IMR-90 (cell line): ENCODE measurements at regions not wholly inside any gene's neighbourhood (a gene's known extent, or its start where the extent isn't known, plus 50 kb on each side); places are given as distances from the start of the nearest gene placed in this dataset.

Experiments used
- ATAC-seq: fragments of 200-7000 bp; cut with Tn5 transposase; 2 replicates; pipeline ENCODE4 v1.9.1; 2020; ENCODE audit warnings: low read depth, mild to moderate bottlenecking, moderate library complexity
- BruUV-seq: library from RNA; stranded (reverse); fragments of 400-500 nt; replicated peaks from 2 replicates; lab custom pipeline; 2021; lab: Mats Ljungman, UMichigan
- CTCF ChIA-PET: fragments of 300-600 bp; formaldehyde crosslinking; extraction: SDS; loops from one replicate; lab custom pipeline; 2021; ENCODE audit warnings: antibody characterized with exemption; lab: Yijun Ruan, JAX
- POLR2A ChIA-PET: fragments of 300-600 bp; sonication (Branson Sonifier 250); formaldehyde crosslinking; loops from one replicate; lab custom pipeline; 2022; ENCODE audit warnings: antibody characterized with exemption; ENCODE audit not compliant: unreplicated experiment; lab: Charles Lee
- DNase-seq: peaks from one replicate; pipeline ENCODE4 v3.0.0; 2013
- H2AFZ ChIP-seq: replicated peaks from 2 replicates; pipeline ENCODE3; 2013; ENCODE audit warnings: low read length, mild to moderate bottlenecking; ENCODE audit not compliant: poor library complexity
- H2AK5ac ChIP-seq: 2 replicates; pipeline ENCODE4 v1.6.1; 2013; ENCODE audit warnings: low read depth, low read length, inconsistent platforms
- H2AK9ac ChIP-seq: replicated peaks from 2 replicates; pipeline ENCODE3; 2013; ENCODE audit warnings: mild to moderate bottlenecking, low read depth, low read length, moderate library complexity; ENCODE audit not compliant: poor library complexity
- H2BK120ac ChIP-seq: 2 replicates; pipeline ENCODE4 v1.6.1; 2013; ENCODE audit warnings: low read depth, low read length, inconsistent platforms
- H2BK15ac ChIP-seq: 3 replicates; pipeline ENCODE4 v1.6.1; 2013; ENCODE audit warnings: low read depth, low read length, inconsistent platforms
- H2BK20ac ChIP-seq: 2 replicates; pipeline ENCODE4 v1.6.1; 2013; ENCODE audit warnings: low read depth, mild to moderate bottlenecking, inconsistent platforms, low read length, moderate library complexity
- H2BK5ac ChIP-seq: 2 replicates; pipeline ENCODE4 v1.6.1; 2013; ENCODE audit warnings: mild to moderate bottlenecking, low read depth, low read length, inconsistent platforms; ENCODE audit not compliant: poor library complexity, severe bottlenecking
- H3K14ac ChIP-seq: replicated peaks from 2 replicates; pipeline ENCODE4 v1.6.1; 2013; ENCODE audit warnings: low read depth, low read length, inconsistent platforms
- H3K18ac ChIP-seq: 2 replicates; pipeline ENCODE4 v1.6.1; 2013; ENCODE audit warnings: low read depth, low read length, control low read depth
- H3K23ac ChIP-seq: 2 replicates; pipeline ENCODE4 v1.6.1; 2013; ENCODE audit warnings: low read depth, low read length, inconsistent platforms
- H3K27ac ChIP-seq: 2 replicates; pipeline ENCODE4 v1.5.1; 2013; ENCODE audit warnings: mild to moderate bottlenecking, control low read depth, low read length; ENCODE audit not compliant: insufficient read depth
- H3K27me3 ChIP-seq: 2 replicates; pipeline ENCODE4 v1.6.1; 2013; ENCODE audit warnings: low read length; ENCODE audit not compliant: control insufficient read depth, insufficient read depth
- H3K36me3 ChIP-seq: 2 replicates; pipeline ENCODE4 v1.6.1; 2013; ENCODE audit warnings: low read length, mixed read lengths; ENCODE audit not compliant: control insufficient read depth, insufficient read depth
- H3K4ac ChIP-seq: 2 replicates; pipeline ENCODE4 v1.6.1; 2013; ENCODE audit warnings: low read depth, low read length, inconsistent platforms
- H3K4me1 ChIP-seq: 2 replicates; pipeline ENCODE4 v1.6.1; 2013; ENCODE audit warnings: low read length, mixed read lengths; ENCODE audit not compliant: control insufficient read depth, insufficient read depth
- H3K4me2 ChIP-seq: 2 replicates; pipeline ENCODE4 v1.6.1; 2013; ENCODE audit warnings: low read depth, mild to moderate bottlenecking, control low read depth, low read length, moderate library complexity
- H3K4me3 ChIP-seq: 2 replicates; pipeline ENCODE4 v1.5.1; 2013; ENCODE audit warnings: low read depth, mild to moderate bottlenecking, control low read depth, low read length, moderate library complexity; ENCODE audit not compliant: insufficient read depth
- H3K56ac ChIP-seq: 2 replicates; pipeline ENCODE4 v1.6.1; 2013; ENCODE audit warnings: low read length, inconsistent platforms; ENCODE audit not compliant: insufficient read depth; ENCODE audit errors: extremely low read depth
- H3K79me1 ChIP-seq, 2 experiments: 2 replicates each; pipeline ENCODE4 v1.6.1; 2013; ENCODE audit warnings: low read length in 2 of 2, inconsistent platforms in 1 of 2, low read depth in 1 of 2
- H3K9ac ChIP-seq: 2 replicates; pipeline ENCODE4 v1.6.1; 2013; ENCODE audit warnings: low read depth, low read length, control low read depth
- H3K9me1 ChIP-seq: 2 replicates; pipeline ENCODE4 v1.6.1; 2013; ENCODE audit warnings: low read length, inconsistent platforms; ENCODE audit not compliant: insufficient read depth
- H3K9me3 ChIP-seq: 2 replicates; pipeline ENCODE4 v1.6.1; 2013; ENCODE audit warnings: low read length; ENCODE audit not compliant: control insufficient read depth, insufficient read depth
- H4K20me1 ChIP-seq: 2 replicates; pipeline ENCODE4 v1.6.1; 2013; ENCODE audit warnings: low read length, inconsistent platforms; ENCODE audit not compliant: insufficient read depth
- H4K5ac ChIP-seq: 2 replicates; pipeline ENCODE4 v1.6.1; 2013; ENCODE audit warnings: mild to moderate bottlenecking, low read depth, low read length, control low read depth
- H4K8ac ChIP-seq, 2 experiments: 2 replicates each; pipeline ENCODE4 v1.6.1; 2013; ENCODE audit warnings: low read depth in 2 of 2, low read length in 2 of 2, control low read depth in 1 of 2, inconsistent platforms in 1 of 2
- H4K91ac ChIP-seq: 2 replicates; pipeline ENCODE4 v1.6.1; 2013; ENCODE audit warnings: low read depth, low read length, inconsistent platforms; ENCODE audit not compliant: insufficient read depth
- CEBPB ChIP-seq: IDR thresholded peaks from 2 replicates; pipeline ENCODE4 v1.6.1; 2012; ENCODE audit warnings: low read depth, low read length, improper control_type of control experiment
- SMC3 ChIP-seq: fragments of 150-350 bp; IDR thresholded peaks from 2 replicates; pipeline ENCODE4 v1.6.1; 2016; ENCODE audit warnings: low read depth, mild to moderate bottlenecking, antibody characterized with exemption, low read length, moderate library complexity
- WGBS, 2 experiments: methylation state at CpG; one replicate each; pipeline versions ENCODE4 v1.1.5 to v1.1.7; 2013; ENCODE audit warnings: missing lambda C conversion rate in 2 of 2; ENCODE audit not compliant: insufficient read length in 1 of 2; ENCODE audit errors: extremely low coverage in 2 of 2; 5-methylcytosine and 5-hydroxymethylcytosine counted together
- dilution Hi-C: fragments of 300-500 bp; cut with HindIII; formaldehyde crosslinking; loops from one replicate; pipeline ENCODE4 v1.14.3; 2018; ENCODE audit warnings: low sequenced_read_pairs; ENCODE audit not compliant: unreplicated experiment
- in situ Hi-C: fragments of 300-500 bp; cut with MboI; formaldehyde crosslinking; loops from 3 replicates; pipeline ENCODE4 v1.14.3; 2019; ENCODE audit warnings: low sequenced_read_pairs, inconsistent platforms, mixed read lengths
- intact Hi-C: fragments of 100-400 bp; cut with micrococcal nuclease; formaldehyde crosslinking; loops from 2 replicates; pipeline ENCODE4 v1.10.0; 2022

- ChIA-PET POLR2A (no interaction called here), CTCF (no interaction called here)
- Histone ChIP-seq H2AK5ac (peak overlapping the region; percentile 8; the same call in 1 of the 2 replicates), H3K18ac (peak overlapping the region; percentile 3; the same call in 1 of the 2 replicates), H3K14ac (no peak overlapping the region), H4K91ac (peak overlapping the region; percentile 20), H2BK120ac (peak overlapping the region; percentile 82), H2BK15ac (peak overlapping the region; percentile 26; the same call in 2 of the 3 replicates), H3K79me1 (peaks cover 0 to 4% of the 10 kb centered on the region in 2 experiments; a peak in 1 of 4 replicates), H3K4me3 (no peak overlapping the region), H3K4me2 (no peak overlapping the region), H3K27ac (no peak overlapping the region), H3K56ac (peak overlapping the region; percentile 36; the same call in 1 of the 2 replicates), H2BK5ac (no peak overlapping the region), H3K23ac (peak overlapping the region; percentile 61; the same call in 1 of the 2 replicates), H3K9ac (no peak overlapping the region), H4K20me1 (no peaks in the 10 kb centered on the region), H2AFZ (peak overlapping the region; percentile 71), H4K8ac (peak overlapping the region in 1 of 2 experiments; percentile 44; a peak in 1 of 4 replicates), H3K9me3 (no peaks in the 10 kb centered on the region), H2BK20ac (peak overlapping the region; percentile 65; the same call in 1 of the 2 replicates), H4K5ac (peak overlapping the region; percentile 84), H3K36me3 (no peaks in the 10 kb centered on the region), H3K4ac (peak overlapping the region; percentile 69), H2AK9ac (no peak overlapping the region), H3K9me1 (peaks cover 13% of the 10 kb centered on the region; the same call in 1 of the 2 replicates), H3K27me3 (no peaks in the 10 kb centered on the region), H3K4me1 (peaks cover 19% of the 10 kb centered on the region)
- intact Hi-C loops (no loop called here), in situ Hi-C loops (no loop called here), dilution Hi-C loops (no loop called here)
- ATAC-seq, result no peak
- BruUV-seq, result no TSS peak
- WGBS, 2 experiments, result 67% methylated on average over 1 of the region's 6 CpGs; no CpG with 5 or more reads in 1 of the 2 experiments
- peak; percentile 41 for DNase-seq
- TF ChIP-seq SMC3 (no peak), CEBPB (peak; percentile 46; the same call in 1 of the 2 replicates)
These were observed 134.0 kb downstream of the SNX18 start for GRCh38 chr5:54651482-54652076.
